ENCODE measurements at regions not wholly inside any gene's neighbourhood (a gene's known extent, or its start where the extent isn't known, plus 50 kb on each side); places are given as distances from the start of the nearest gene placed in this dataset.

- no peak for TF ChIP-seq CTCF (conservative IDR thresholded peaks at IDR 0.05)
- no peak for TF ChIP-seq EZH2 (IDR thresholded peaks at IDR 0.05; ENCODE audit: low read depth)
Measured at GRCh38 chr16:80468029-80468428, 72.8 kb upstream of the DYNLRB2 start.

All from PC-9 (cell line).